Liver (tissue), 8 donors: ENCODE measurements at regions not wholly inside any gene's neighbourhood (a gene's known extent, or its start where the extent isn't known, plus 50 kb on each side); places are given as distances from the start of the nearest gene placed in this dataset.

Source experiments
- DNase-seq: peaks from one replicate; pipeline ENCODE4 v3.0.0-alpha.2; 2017; ENCODE audit warnings: low spot score
- H3K27ac ChIP-seq, 2 donors: one replicate each; pipeline ENCODE4 v1.7.0; 2013; ENCODE audit warnings: inconsistent platforms in 2 of 2, low read length in 2 of 2, control low read depth in 1 of 2, low read depth in 1 of 2, mild to moderate bottlenecking in 1 of 2
- H3K27me3 ChIP-seq, 4 donors: one replicate each; pipeline versions ENCODE4 v1.6.1 to v1.7.0; 2013; ENCODE audit warnings: low read length in 3 of 4, inconsistent platforms in 1 of 4, mild to moderate bottlenecking in 1 of 4, moderate library complexity in 1 of 4; ENCODE audit not compliant: control insufficient read depth in 4 of 4, insufficient read depth in 4 of 4
- H3K36me3 ChIP-seq, 4 donors: one replicate each; pipeline versions ENCODE4 v1.6.1 to v1.7.0; 2013; ENCODE audit warnings: low read length in 3 of 4, mild to moderate bottlenecking in 3 of 4, low read depth in 1 of 4, moderate library complexity in 1 of 4; ENCODE audit not compliant: control insufficient read depth in 4 of 4, insufficient read depth in 3 of 4
- H3K4me1 ChIP-seq, 4 donors: one replicate each; pipeline versions ENCODE4 v1.6.1 to v1.7.0; 2013; ENCODE audit warnings: low read length in 3 of 4, mild to moderate bottlenecking in 3 of 4, moderate library complexity in 1 of 4; ENCODE audit not compliant: control insufficient read depth in 4 of 4, insufficient read depth in 4 of 4
- H3K4me3 ChIP-seq, 3 donors: one replicate each; pipeline versions ENCODE4 v1.6.1 to v1.7.0; 2013; ENCODE audit warnings: low read length in 3 of 3, control low read depth in 1 of 3, low read depth in 1 of 3, mild to moderate bottlenecking in 1 of 3
- H3K9ac ChIP-seq, 2 donors: one replicate each; pipeline ENCODE4 v1.7.0; 2013; ENCODE audit warnings: low read length in 2 of 2, mild to moderate bottlenecking in 2 of 2, moderate library complexity in 2 of 2, control low read depth in 1 of 2, low read depth in 1 of 2
- H3K9me3 ChIP-seq, 4 donors: one replicate each; pipeline versions ENCODE4 v1.6.1 to v1.7.0; 2013; ENCODE audit warnings: low read length in 3 of 4; ENCODE audit not compliant: control insufficient read depth in 4 of 4
- ATF3 ChIP-seq: IDR thresholded peaks from 2 replicates; pipeline ENCODE4 v1.6.1; 2016; ENCODE audit warnings: antibody characterized with exemption
- CTCF ChIP-seq: fragments of 150-350 bp; IDR thresholded peaks from 2 replicates; pipeline ENCODE4 v1.5.1; 2017; ENCODE audit warnings: improper control_type of control experiment, low read depth, low read length; ENCODE audit not compliant: missing input control
- EGR1 ChIP-seq, 2 donors: IDR thresholded peaks; 2 replicates each; pipeline ENCODE4 v1.6.1; 2016 to 2018; ENCODE audit warnings: antibody characterized with exemption in 2 of 2, low read depth in 2 of 2
- FOXA1 ChIP-seq: IDR thresholded peaks from 2 replicates; pipeline ENCODE4 v1.6.1; 2016; ENCODE audit warnings: antibody characterized with exemption
- FOXA2 ChIP-seq: IDR thresholded peaks from 2 replicates; pipeline ENCODE4 v1.6.1; 2016; ENCODE audit warnings: antibody characterized with exemption
- GABPA ChIP-seq, 2 donors: IDR thresholded peaks in 1 of 2; conservative IDR thresholded peaks in 1 of 2; 2 replicates each; pipeline ENCODE4 v1.6.1; 2016; ENCODE audit warnings: antibody characterized with exemption in 2 of 2, mild to moderate bottlenecking in 1 of 2, moderate library complexity in 1 of 2
- HNF4A ChIP-seq, 2 donors: conservative IDR thresholded peaks; 2 replicates each; pipeline ENCODE4 v1.6.1; 2016; ENCODE audit warnings: antibody characterized with exemption in 2 of 2, mild to moderate bottlenecking in 2 of 2
- HNF4G ChIP-seq: IDR thresholded peaks from 2 replicates; pipeline ENCODE4 v1.6.1; 2016; ENCODE audit warnings: antibody characterized with exemption
- JUND ChIP-seq, 2 donors: IDR thresholded peaks; 2 replicates each; pipeline ENCODE4 v1.6.1; 2016; ENCODE audit warnings: antibody characterized with exemption in 2 of 2
- MAX ChIP-seq: IDR thresholded peaks from 2 replicates; pipeline ENCODE4 v1.6.1; 2016; ENCODE audit warnings: antibody characterized with exemption
- NR2F2 ChIP-seq: IDR thresholded peaks from 2 replicates; pipeline ENCODE4 v1.6.1; 2016; ENCODE audit warnings: antibody characterized with exemption
- RAD21 ChIP-seq, 2 donors: IDR thresholded peaks; 2 replicates each; pipeline ENCODE4 v1.6.1; 2016; ENCODE audit warnings: antibody characterized with exemption in 2 of 2, mild to moderate bottlenecking in 2 of 2
- REST ChIP-seq: IDR thresholded peaks from 2 replicates; pipeline ENCODE4 v1.6.1; 2016; ENCODE audit warnings: antibody characterized with exemption, mild to moderate bottlenecking
- RXRA ChIP-seq, 2 donors: IDR thresholded peaks; 2 replicates each; pipeline ENCODE4 v1.6.1; 2017 to 2018; ENCODE audit warnings: antibody characterized with exemption in 2 of 2, mild to moderate bottlenecking in 1 of 2
- SP1 ChIP-seq: IDR thresholded peaks from 2 replicates; pipeline ENCODE4 v1.6.1; 2018; ENCODE audit warnings: antibody characterized with exemption, mild to moderate bottlenecking
- TAF1 ChIP-seq: conservative IDR thresholded peaks from 2 replicates; pipeline ENCODE4 v1.6.1; 2016; ENCODE audit warnings: antibody characterized with exemption, mild to moderate bottlenecking
- YY1 ChIP-seq: IDR thresholded peaks from 2 replicates; pipeline ENCODE4 v1.6.1; 2016; ENCODE audit warnings: antibody characterized with exemption, mild to moderate bottlenecking
- WGBS: extraction: QIAGEN DNeasy Blood & Tissue Kit; methylation state at CpG from one replicate; pipeline ENCODE4 v1.1.7; 2013; 5-methylcytosine and 5-hydroxymethylcytosine counted together
- TF ChIP-seq, protein P1 (sequence below): IDR thresholded peaks from 2 replicates; pipeline ENCODE4 v1.6.1; 2016; ENCODE audit warnings: antibody characterized with exemption
- donor health status: healthy.
- donor health status: healthy.
- donor health status: healthy.
- donor health status: healthy.
- donor health status: healthy.

DNA sequence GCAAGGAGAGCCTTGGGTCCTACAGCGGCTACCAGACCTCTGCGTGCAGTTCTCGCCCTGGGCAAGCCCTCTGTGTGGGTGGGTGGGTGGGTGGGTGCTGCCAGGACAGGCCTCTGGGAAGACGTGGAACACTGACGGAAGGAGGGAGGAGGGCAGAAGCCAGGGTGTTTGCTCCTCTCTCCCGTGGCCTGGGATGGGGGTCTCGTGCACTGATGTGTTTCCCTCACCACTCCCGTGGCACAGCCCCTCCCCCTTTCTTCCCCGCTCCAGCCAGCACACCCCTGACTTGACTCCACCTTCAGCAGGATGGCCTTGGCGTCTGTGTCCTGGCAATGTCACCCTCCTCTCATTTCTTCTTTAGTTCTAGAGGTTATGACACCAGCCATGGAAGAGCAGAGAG is 130.0 kb downstream of the CDH26 start:
- Histone ChIP-seq H3K4me1 (no peaks in the 10 kb centered on the region), H3K9me3 (peaks cover 0 to 2% (median under 1%) of the 10 kb centered on the region in 4 donors), H3K27ac (no peak overlapping the region), H3K9ac (no peak overlapping the region), H3K36me3 (no peaks in the 10 kb centered on the region), H3K4me3 (no peak overlapping the region), H3K27me3 (peaks cover 0 to 23% (median 2%) of the 10 kb centered on the region in 4 donors)
- no peak for TF ChIP-seq RXRA (IDR thresholded peaks at IDR 0.05)
- no peak for TF ChIP-seq EGR1 (IDR thresholded peaks at IDR 0.05; ENCODE audit: low read depth in 2 of 2)
- no peak for TF ChIP-seq YY1
- TF ChIP-seq, protein P1, sequence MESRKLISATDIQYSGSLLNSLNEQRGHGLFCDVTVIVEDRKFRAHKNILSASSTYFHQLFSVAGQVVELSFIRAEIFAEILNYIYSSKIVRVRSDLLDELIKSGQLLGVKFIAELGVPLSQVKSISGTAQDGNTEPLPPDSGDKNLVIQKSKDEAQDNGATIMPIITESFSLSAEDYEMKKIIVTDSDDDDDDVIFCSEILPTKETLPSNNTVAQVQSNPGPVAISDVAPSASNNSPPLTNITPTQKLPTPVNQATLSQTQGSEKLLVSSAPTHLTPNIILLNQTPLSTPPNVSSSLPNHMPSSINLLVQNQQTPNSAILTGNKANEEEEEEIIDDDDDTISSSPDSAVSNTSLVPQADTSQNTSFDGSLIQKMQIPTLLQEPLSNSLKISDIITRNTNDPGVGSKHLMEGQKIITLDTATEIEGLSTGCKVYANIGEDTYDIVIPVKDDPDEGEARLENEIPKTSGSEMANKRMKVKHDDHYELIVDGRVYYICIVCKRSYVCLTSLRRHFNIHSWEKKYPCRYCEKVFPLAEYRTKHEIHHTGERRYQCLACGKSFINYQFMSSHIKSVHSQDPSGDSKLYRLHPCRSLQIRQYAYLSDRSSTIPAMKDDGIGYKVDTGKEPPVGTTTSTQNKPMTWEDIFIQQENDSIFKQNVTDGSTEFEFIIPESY = no peak
- TF ChIP-seq SP1 = no peak
- TF ChIP-seq RAD21 (IDR thresholded peaks at IDR 0.05) = no peak
- no peak for TF ChIP-seq ATF3
- no peak for TF ChIP-seq GABPA (IDR thresholded peaks at IDR 0.05 in 1 of 2, conservative IDR thresholded peaks at IDR 0.05 in 1 of 2)
- TF ChIP-seq NR2F2 = no peak
- TF ChIP-seq HNF4A (conservative IDR thresholded peaks at IDR 0.05) = no peak
- TF ChIP-seq JUND (IDR thresholded peaks at IDR 0.05) = no peak
- no peak for TF ChIP-seq FOXA1
- TF ChIP-seq HNF4G = no peak
- TF ChIP-seq REST = no peak
- TF ChIP-seq TAF1 = no peak
- TF ChIP-seq FOXA2 = no peak
- no peak for TF ChIP-seq CTCF
- no peak for TF ChIP-seq MAX
- no peak for DNase-seq
- WGBS = 91% methylated on average over 10 of the region's 10 CpGs
